Epithelial cell of esophagus (primary cell): ENCODE measurements at regions not wholly inside any gene's neighbourhood (a gene's known extent, or its start where the extent isn't known, plus 50 kb on each side); places are given as distances from the start of the nearest gene placed in this dataset.
"Not testable (repeated sequence)": the region's sequence is repeated elsewhere in the genome, so short reads cannot be mapped to it uniquely, and the experiment has no call there.

ENCODE experiments used
- DNase-seq: peaks from one replicate; pipeline ENCODE4 v3.0.0; 2010; ENCODE audit warnings: low read depth
- H3K4me3 ChIP-seq: 2 replicates; pipeline ENCODE4 v1.5.1; 2011; ENCODE audit warnings: mild to moderate bottlenecking, low read length, control low read depth
- TF ChIP-seq, protein P1 (sequence below): IDR thresholded peaks from 2 replicates; pipeline ENCODE4 v1.5.1; 2011; ENCODE audit warnings: low read depth, mild to moderate bottlenecking, low read length, control low read depth, inconsistent platforms; ENCODE audit not compliant: insufficient read depth; ENCODE audit errors: missing control alignments

DNA sequence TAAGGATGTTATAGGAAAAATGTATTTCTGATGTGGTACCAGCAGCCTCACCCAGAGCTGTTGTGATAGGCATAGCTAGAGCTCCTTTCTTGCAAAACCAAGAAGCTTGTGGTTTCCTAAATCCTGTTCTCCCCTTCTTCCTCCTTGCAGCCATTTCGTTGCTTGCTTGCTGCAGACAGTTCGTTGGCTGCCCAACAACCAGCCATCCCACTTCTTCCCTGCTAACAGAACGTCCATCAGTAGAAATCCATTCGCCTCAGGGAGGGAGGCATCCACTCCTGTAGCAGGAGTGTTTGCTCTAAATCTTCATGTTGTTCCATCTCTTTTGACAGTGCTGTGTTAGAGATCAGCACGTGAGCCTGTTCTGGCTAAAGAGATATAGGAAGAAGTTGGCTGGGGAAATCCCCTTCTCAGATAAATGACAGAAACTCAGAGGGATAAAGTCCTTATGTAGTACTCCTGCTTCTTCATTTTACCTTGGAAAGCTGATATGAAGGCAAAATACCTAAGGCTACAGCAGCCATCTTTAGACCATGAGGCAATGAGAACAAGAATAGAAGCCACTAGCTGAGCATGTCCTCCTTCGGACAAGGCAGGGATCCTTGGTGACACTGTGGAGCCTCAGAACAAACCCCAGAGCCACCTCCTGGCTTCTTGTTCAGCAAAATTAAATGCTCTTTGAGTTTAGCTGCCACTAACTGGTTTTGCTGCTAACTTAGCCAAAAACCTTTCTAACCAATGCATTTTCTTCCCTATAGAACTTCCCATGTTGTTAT is 68.4 kb upstream of the RELL1 start:
- no peak overlapping the region for H3K4me3 ChIP-seq
- DNase-seq = no peak
- TF ChIP-seq, protein P1, sequence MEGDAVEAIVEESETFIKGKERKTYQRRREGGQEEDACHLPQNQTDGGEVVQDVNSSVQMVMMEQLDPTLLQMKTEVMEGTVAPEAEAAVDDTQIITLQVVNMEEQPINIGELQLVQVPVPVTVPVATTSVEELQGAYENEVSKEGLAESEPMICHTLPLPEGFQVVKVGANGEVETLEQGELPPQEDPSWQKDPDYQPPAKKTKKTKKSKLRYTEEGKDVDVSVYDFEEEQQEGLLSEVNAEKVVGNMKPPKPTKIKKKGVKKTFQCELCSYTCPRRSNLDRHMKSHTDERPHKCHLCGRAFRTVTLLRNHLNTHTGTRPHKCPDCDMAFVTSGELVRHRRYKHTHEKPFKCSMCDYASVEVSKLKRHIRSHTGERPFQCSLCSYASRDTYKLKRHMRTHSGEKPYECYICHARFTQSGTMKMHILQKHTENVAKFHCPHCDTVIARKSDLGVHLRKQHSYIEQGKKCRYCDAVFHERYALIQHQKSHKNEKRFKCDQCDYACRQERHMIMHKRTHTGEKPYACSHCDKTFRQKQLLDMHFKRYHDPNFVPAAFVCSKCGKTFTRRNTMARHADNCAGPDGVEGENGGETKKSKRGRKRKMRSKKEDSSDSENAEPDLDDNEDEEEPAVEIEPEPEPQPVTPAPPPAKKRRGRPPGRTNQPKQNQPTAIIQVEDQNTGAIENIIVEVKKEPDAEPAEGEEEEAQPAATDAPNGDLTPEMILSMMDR = no peak

DNA sequence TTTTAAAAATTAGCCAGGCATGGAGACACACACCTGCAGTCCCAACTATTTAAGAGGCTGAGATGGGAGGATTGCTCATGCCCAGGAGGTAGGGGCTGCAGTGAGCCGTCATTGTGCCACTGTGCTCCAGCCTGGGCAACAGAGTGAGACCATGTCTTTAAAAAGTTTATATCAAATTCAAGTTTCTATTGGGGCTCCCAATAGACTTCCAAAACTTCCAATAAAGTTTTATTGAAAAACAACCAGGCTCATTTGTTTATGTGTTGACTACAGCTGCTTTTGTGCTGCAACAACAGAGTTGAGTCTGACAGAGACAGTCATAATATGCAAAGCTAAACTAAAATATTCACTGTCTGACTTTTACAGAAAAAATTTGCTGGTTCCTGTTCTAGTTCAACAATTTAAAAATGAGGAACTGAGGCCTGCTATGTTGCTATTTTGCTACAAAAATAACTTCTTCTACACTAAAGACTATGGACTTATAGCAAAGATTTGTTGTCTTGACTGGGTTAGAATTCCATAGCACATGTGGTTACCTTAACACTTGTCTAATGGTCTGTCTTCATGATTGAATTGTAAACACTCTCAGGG is 63.3 kb upstream of the RELL1 start:
- no peak overlapping the region for H3K4me3 ChIP-seq
- TF ChIP-seq, protein P1 = no peak
- DNase-seq = no peak

DNA sequence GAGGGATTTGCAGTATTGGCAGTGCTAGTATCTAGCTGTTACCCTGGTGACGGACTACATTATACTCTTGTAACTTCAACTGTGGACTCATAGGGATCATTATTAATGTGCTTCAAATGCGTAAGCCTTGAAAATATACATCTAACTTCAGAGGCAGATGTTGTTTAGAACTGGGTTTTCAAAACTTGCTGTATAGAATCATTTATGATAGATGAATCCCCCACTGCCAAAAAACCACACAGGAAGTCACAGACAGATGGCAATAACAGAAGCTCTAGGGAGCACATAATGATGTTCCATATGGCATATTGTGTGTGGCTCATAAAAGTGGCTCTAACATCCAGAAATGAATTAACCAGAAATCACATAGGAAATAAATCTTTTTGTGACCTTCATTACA is 62.3 kb upstream of the RELL1 start:
- H3K4me3 ChIP-seq = no peak overlapping the region
- DNase-seq = no peak
- TF ChIP-seq, protein P1 = no peak

DNA sequence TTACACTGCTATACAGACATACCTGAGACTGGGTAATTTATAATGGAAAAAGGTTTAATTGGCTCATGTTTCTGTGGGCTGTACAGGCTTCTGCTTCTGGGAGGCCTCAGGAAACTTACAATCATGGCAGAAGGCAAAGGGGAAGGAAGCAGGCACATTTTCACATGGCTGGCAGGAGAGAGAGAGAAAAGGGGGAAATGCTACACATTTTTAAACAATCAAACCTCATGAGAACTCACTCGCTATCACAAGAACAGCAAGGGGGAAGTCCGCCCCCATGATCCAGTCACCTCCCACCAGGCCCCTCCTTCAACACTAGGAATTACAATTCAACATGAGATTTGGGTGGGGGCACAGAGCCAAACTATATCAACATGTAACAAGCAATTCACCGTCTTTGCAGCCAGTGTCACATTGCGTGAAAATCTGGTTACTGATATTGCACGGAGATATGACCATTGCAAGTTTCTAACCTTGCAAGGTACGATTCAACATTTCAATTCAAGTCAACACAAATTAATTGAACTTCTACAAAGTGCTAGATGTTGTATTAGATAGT is 61.7 kb upstream of the RELL1 start:
- H3K4me3 ChIP-seq = no peak overlapping the region
- TF ChIP-seq, protein P1 = no peak
- no peak for DNase-seq

DNA sequence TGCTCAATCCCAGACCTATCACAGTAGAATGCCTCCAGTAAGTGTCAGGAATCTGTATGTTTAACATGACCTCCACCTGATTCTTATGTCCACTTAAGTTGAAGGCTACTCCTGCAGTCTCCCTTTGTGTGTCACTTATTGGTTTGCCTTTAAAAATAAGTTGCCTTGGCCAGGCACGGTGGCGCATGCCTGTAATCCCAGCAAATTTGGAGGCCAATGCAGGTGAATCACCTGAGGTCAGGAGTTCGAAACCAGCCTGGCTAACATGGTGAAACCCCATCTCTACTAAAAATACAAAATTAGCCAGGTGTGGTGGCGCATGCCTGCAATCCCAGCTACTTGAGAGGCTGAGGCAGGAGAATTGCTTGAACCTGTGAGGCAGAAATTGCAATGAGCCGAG is 60.7 kb upstream of the RELL1 start:
- H3K4me3 ChIP-seq, DNase-seq: not testable (repeated sequence)

DNA sequence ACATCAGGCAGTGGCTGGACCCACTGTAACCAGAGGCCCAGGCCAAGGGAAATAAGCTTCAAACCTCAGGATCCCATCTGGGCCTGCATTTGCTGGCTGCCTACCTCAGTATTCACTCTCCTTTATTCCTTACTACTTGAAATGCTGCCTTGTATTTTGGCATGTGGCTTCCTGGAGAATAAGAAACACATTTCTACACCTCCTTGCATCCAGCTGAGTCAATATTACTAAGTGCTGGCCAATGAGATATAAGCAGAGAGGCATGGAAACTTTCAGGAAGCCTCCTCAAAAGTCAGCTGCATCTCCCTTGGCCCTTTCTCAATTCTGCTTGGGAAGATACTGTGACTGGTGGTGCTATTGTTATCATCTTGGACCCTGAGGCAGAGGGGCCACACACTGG is 59.8 kb upstream of the RELL1 start:
- H3K4me3 ChIP-seq = no peak overlapping the region
- DNase-seq = no peak
- TF ChIP-seq, protein P1 = no peak

DNA sequence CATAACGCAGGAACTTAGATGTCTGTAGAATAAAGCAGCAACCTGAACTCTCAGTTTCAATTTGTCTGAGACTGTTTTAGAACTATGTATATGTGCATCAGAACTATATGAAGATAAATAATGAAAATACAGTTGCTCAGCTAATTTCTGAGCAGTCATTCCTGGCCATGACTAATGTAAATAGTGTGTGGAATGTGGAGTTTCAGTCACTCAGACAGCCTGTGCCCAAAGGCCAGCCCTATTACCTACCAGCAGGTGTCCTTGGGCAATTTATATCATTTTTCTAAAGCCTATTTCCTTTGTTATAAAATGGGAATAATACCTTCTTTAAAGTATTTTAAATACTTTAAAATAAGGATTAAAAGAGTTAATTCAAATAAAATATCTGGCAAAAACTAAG is 56.0 kb upstream of the RELL1 start:
- TF ChIP-seq, protein P1 = peak; percentile 29
- no peak overlapping the region for H3K4me3 ChIP-seq
- peak; percentile 66 for DNase-seq
